ENCODE measurements at regions not wholly inside any gene's neighbourhood (a gene's known extent, or its start where the extent isn't known, plus 50 kb on each side); places are given as distances from the start of the nearest gene placed in this dataset.

DNA sequence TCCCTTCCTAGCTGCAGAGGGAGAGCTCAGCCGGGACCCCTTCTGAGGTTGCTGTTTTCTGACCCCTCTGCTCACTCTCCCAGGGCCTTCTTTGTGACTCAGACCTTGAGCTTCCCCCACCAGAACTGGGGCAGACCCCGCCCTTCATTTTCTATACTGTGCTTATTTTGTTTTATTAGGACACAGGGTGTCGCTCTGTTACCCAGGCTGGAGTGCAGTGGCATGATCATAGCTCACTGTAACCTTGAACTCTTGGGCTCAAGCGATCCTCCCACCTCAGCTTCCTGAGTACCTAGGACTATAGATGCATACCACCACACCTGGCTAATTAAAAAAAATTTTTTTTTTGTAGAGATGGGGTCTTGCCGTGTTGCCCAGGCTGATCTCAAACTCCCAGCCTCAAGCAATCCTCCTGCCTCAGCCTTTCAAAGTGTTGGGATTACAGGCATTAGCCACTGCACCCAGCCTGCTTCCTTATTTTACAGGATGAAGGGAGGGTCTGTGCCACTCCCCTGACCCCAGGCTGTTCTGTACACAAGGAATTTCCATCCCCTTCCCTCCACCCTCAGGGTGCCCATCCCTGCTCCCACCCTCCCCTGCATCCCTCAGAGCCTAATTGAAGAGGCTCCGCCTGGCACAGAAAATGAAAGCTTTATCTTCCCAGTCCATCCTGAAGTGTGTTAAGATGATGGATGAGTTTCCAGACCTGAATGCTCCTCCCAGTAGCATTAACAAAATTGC lies 195.2 kb upstream of the POU3F1 start:
- H3K9me3 ChIP-seq, result no peaks in the 10 kb centered on the region
- no peak overlapping the region for H3K4me2 ChIP-seq
- H3K27me3 ChIP-seq, result no peaks in the 10 kb centered on the region
- no peak overlapping the region for H3K27ac ChIP-seq
- no peak overlapping the region for H3K9ac ChIP-seq
- H3K4me1 ChIP-seq, result no peaks in the 10 kb centered on the region
- no peaks in the 10 kb centered on the region for H3K36me3 ChIP-seq
- no peak for TF ChIP-seq Cebpa-rat (IDR thresholded peaks at IDR 0.05)
- no peak overlapping the region for H3K4me3 ChIP-seq
- H4K20me1 ChIP-seq, result no peaks in the 10 kb centered on the region

DNA sequence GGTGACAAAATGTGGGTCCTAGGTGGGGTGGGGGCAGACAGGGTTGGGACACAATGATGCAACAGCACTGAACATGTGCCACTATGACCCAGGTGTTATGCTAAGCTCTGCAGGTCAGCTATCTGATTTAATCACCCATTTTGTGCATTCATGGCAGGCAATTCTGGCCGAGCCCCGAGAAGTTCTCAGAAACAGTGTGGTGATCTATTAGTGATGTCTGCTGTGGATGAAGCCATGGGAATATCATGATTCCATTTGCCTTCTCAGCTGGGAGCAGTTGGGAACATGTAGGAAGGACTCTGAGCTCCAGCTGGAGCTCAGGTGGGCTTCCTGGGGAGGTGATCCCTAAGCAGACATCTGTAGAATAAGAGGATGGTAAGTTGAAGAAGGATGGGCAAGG lies 194.0 kb upstream of the POU3F1 start:
- no peak overlapping the region for H3K27ac ChIP-seq

DNA sequence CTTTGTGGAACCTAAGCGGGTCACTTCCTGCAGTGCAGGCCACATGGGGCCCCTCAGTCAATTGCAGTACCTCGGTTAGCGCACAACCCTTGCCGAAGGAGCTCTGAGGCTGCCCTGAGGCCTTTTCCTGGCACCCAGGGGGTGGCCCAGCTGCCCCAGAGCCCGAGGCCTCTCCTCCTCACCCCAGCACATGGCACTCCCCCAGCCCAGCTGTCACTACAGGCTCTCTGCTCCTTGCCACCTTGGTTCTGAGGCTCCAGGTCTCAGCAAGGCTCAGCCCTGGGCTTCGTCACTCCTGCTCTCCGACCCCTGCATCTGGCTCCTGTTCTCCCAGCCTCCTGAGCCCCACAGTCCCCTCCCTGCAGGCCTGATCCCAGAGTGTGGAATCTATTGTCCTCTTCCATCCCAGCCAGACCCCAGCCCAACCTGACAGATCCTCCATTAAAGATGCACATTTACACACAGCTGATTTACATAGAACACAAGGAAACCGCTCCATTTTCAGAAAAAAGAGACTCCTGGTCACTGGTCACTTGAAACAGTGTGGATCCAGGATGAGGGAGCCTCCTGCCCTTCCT lies 192.8 kb upstream of the POU3F1 start:
- no peaks in the 10 kb centered on the region for H3K27me3 ChIP-seq

More for the DNA sequence above, 194.0 kb upstream of the POU3F1 start:
- no peak overlapping the region for H3K4me3 ChIP-seq
- H3K27me3 ChIP-seq, result no peaks in the 10 kb centered on the region
- no peaks in the 10 kb centered on the region for H3K36me3 ChIP-seq
- no peak for TF ChIP-seq Cebpa-rat (IDR thresholded peaks at IDR 0.05)
- no peak overlapping the region for H3K4me2 ChIP-seq
- no peak overlapping the region for H3K9ac ChIP-seq
- no peaks in the 10 kb centered on the region for H4K20me1 ChIP-seq
- H3K4me1 ChIP-seq, result no peaks in the 10 kb centered on the region
- H3K9me3 ChIP-seq, result no peaks in the 10 kb centered on the region

DNA sequence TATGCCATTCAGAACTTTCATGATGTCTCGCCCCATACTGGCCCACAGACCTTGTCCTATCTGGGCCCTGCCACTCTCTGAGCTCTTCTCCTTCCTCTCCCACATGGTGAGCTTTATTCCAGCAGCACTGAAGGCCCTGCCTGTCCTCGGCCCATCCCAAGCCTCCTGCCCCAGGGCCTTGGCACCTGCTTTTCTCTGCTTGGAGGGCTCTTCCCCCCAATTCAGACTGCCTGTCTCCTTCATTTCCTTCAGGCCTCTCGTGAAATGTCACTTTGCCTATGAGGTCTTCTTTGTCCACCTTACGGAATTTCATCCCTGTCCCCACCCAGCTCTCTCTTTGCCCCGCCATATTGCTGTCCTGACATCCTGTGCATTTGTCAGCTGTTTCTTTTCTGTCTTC lies 191.7 kb upstream of the POU3F1 start:
- Histone ChIP-seq H3K9ac (no peak overlapping the region), H3K4me1 (no peaks in the 10 kb centered on the region), H4K20me1 (no peaks in the 10 kb centered on the region), H3K4me2 (no peak overlapping the region), H3K27me3 (no peaks in the 10 kb centered on the region), H3K9me3 (no peaks in the 10 kb centered on the region), H3K4me3 (no peak overlapping the region), H3K36me3 (no peaks in the 10 kb centered on the region), H3K27ac (no peak overlapping the region)
- TF ChIP-seq Cebpa-rat (IDR thresholded peaks at IDR 0.05), result no peak

More for the DNA sequence above, 192.8 kb upstream of the POU3F1 start:
- H3K27ac ChIP-seq, result no peak overlapping the region
- no peaks in the 10 kb centered on the region for H3K36me3 ChIP-seq
- H3K4me3 ChIP-seq, result no peak overlapping the region
- H3K4me1 ChIP-seq, result no peaks in the 10 kb centered on the region
- no peak overlapping the region for H3K4me2 ChIP-seq
- H4K20me1 ChIP-seq, result no peaks in the 10 kb centered on the region
- TF ChIP-seq Cebpa-rat (IDR thresholded peaks at IDR 0.05), result no peak
- H3K9ac ChIP-seq, result no peak overlapping the region
- H3K9me3 ChIP-seq, result no peaks in the 10 kb centered on the region

DNA sequence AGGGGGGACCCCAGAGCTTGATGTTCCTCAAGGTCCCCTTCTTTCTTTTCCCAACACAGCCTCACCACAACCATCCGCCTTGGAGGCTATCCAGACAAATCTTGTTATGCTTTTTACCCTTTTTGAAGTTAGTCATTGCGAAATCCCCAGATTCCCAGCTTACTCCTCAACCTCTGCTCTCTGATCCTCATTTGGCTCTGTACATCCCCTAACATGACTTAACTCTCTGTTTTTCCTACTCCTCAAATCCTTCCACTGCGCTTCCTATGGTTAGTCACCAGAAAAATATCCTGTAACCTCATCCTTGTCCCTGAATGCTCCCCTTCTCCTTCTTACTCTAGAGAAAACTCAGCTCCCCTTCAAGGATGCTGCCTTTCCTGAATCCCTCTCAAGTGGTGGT lies 189.1 kb upstream of the POU3F1 start:
- Histone ChIP-seq H3K27me3 (no peaks in the 10 kb centered on the region), H3K27ac (no peak overlapping the region), H3K4me3 (no peak overlapping the region), H3K4me1 (no peaks in the 10 kb centered on the region), H3K9me3 (no peaks in the 10 kb centered on the region), H3K36me3 (no peaks in the 10 kb centered on the region), H3K4me2 (no peak overlapping the region), H3K9ac (no peak overlapping the region), H4K20me1 (no peaks in the 10 kb centered on the region)
- peak; percentile 27; the same call in 1 of the 2 replicates for TF ChIP-seq Cebpa-rat (IDR thresholded peaks at IDR 0.05)

DNA sequence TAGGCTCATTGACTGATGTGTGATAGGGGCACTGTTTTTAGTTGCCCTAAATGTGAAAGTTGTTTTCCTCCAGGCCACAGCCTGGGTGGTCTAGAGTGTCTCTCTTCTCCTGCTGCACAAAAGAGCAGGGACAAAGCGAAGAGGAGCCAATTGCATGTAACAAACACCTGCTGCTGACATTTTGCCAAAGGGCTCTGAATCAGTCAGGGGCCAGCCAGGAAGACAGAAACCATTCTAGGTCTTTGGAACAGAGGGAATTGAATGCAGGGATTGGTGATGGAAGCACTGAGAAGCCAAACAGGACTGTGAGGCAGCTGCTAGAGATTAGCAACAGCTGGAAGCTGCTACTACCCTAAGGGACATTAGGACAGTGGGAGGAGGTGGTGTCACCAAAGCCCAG lies 185.3 kb upstream of the POU3F1 start:
- Histone ChIP-seq H3K4me3 (no peak overlapping the region), H3K4me2 (no peak overlapping the region), H3K36me3 (no peaks in the 10 kb centered on the region), H3K9ac (no peak overlapping the region), H3K9me3 (no peaks in the 10 kb centered on the region), H3K4me1 (no peaks in the 10 kb centered on the region), H4K20me1 (no peaks in the 10 kb centered on the region), H3K27ac (no peak overlapping the region), H3K27me3 (no peaks in the 10 kb centered on the region)
- no peak for TF ChIP-seq Cebpa-rat (IDR thresholded peaks at IDR 0.05)

DNA sequence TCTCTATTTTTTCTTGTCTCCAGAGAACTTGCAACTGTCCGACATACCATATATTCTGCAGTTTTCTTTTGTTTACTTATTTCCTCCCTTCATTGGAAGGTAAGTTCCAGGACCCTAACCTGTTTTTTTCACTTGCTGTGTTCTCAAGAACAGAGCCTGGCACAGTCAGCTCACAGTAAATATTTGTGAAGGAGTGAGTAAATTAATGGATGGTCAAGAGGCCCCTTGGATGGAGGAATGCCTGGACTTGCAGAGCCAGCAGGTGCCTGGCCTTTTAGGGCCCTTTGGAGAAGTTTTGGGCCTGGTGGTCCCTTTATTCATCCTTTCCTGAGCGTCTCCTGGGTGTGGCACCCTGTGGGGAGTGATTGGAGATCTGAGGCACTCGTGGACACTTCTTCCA lies 182.1 kb upstream of the POU3F1 start:
- TF ChIP-seq Cebpa-rat (IDR thresholded peaks at IDR 0.05), result no peak
- no peaks in the 10 kb centered on the region for H3K4me1 ChIP-seq
- H3K9ac ChIP-seq, result no peak overlapping the region
- no peaks in the 10 kb centered on the region for H4K20me1 ChIP-seq
- H3K4me3 ChIP-seq, result no peak overlapping the region
- H3K9me3 ChIP-seq, result no peaks in the 10 kb centered on the region
- H3K27me3 ChIP-seq, result no peaks in the 10 kb centered on the region
- H3K36me3 ChIP-seq, result no peaks in the 10 kb centered on the region
- H3K4me2 ChIP-seq, result no peak overlapping the region
- H3K27ac ChIP-seq, result no peak overlapping the region

DNA sequence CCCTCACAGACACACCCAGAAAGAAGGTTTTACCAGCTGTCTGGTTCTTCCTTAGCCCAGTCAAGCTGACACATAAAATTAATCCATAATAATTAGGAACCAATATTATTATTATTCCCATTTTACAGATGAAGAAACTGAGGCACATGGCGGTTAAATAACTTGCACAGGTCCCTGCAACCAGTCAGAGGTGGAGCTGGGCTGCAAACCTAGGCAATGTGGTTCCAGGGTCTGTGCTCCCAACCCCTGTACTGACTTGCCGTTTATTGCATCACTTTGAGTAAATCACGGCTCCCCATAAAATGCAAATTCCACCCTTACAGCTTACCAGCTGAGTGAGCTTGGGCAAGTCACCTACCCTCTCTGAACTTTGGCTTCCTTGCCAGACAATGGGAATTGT lies 179.2 kb upstream of the POU3F1 start:
- H4K20me1 ChIP-seq, result no peaks in the 10 kb centered on the region
- H3K4me3 ChIP-seq, result no peak overlapping the region
- H3K27ac ChIP-seq, result no peak overlapping the region
- H3K4me2 ChIP-seq, result no peak overlapping the region
- no peaks in the 10 kb centered on the region for H3K4me1 ChIP-seq
- no peaks in the 10 kb centered on the region for H3K27me3 ChIP-seq
- no peak overlapping the region for H3K9ac ChIP-seq
- H3K36me3 ChIP-seq, result no peaks in the 10 kb centered on the region
- H3K9me3 ChIP-seq, result no peaks in the 10 kb centered on the region
- no peak for TF ChIP-seq Cebpa-rat (IDR thresholded peaks at IDR 0.05)

DNA sequence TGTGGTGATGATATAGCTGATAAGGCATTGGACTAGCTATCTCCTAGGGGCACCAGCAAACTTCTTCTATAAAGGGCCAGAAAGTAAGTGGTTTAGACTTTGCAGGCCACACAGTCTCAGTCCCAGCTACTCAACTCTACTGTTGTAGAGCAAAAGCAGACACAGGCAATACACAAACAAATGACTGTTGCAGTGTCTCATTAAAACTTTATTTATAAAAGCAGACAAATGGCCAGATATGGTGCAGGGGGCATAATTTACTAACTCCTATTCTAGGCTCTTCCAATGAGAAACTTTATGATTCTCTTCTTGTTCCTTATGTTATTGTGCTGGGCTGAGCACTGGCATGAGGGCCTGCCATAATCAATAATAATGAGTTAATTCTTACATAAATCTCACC lies 176.8 kb upstream of the POU3F1 start:
- Histone ChIP-seq H3K27me3 (no peaks in the 10 kb centered on the region), H3K9ac (no peak overlapping the region), H3K4me2 (no peak overlapping the region), H3K4me3 (no peak overlapping the region), H4K20me1 (no peaks in the 10 kb centered on the region), H3K27ac (no peak overlapping the region), H3K4me1 (no peaks in the 10 kb centered on the region), H3K9me3 (no peaks in the 10 kb centered on the region), H3K36me3 (no peaks in the 10 kb centered on the region)
- no peak for TF ChIP-seq Cebpa-rat (IDR thresholded peaks at IDR 0.05)

DNA sequence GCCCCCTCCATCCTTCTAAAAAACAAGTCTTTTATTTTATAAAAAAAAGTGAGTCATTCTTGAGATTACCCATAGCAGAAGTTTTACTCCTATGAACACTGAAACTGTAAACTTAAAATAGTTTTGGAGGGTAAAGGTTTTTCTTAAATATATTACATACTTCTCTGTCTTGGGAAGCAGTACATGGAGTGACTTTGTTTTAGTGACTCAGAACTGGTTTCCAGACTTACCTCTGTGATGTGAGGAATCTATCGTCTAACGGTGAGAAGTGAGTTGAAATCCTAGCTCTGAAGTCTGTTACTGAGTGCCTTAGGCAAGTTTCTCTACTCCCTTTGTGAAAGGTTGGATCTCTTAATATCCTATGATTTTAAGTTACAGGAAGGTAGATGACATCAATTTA lies 176.3 kb upstream of the POU3F1 start:
- no peaks in the 10 kb centered on the region for H3K36me3 ChIP-seq
- no peak overlapping the region for H3K4me3 ChIP-seq
- no peaks in the 10 kb centered on the region for H3K4me1 ChIP-seq
- no peak for TF ChIP-seq Cebpa-rat (IDR thresholded peaks at IDR 0.05)
- H3K9me3 ChIP-seq, result no peaks in the 10 kb centered on the region
- no peak overlapping the region for H3K27ac ChIP-seq
- H3K9ac ChIP-seq, result no peak overlapping the region
- H3K27me3 ChIP-seq, result no peaks in the 10 kb centered on the region
- no peaks in the 10 kb centered on the region for H4K20me1 ChIP-seq
- no peak overlapping the region for H3K4me2 ChIP-seq

All from BLaER1 (cell line).